H9 (cell line): ENCODE measurements at regions not wholly inside any gene's neighbourhood (a gene's known extent, or its start where the extent isn't known, plus 50 kb on each side); places are given as distances from the start of the nearest gene placed in this dataset.
A peak's percentile ranks its signal among the peaks of the same experiment; 100 is the strongest.
"Not testable (repeated sequence)": the region's sequence is repeated elsewhere in the genome, so short reads cannot be mapped to it uniquely, and the experiment has no call there.

Experiments used
- DNase-seq: peaks from one replicate; pipeline ENCODE4 v3.0.0-alpha.2; 2017
- H2AFZ ChIP-seq: one replicate; pipeline ENCODE4 v1.6.1; 2013; ENCODE audit warnings: mild to moderate bottlenecking, low read length, control low read depth, moderate library complexity
- H2AK5ac ChIP-seq: 2 replicates; pipeline ENCODE4 v1.6.1; 2013; ENCODE audit warnings: low read length, control low read depth, mixed read lengths; ENCODE audit not compliant: insufficient read length
- H2BK120ac ChIP-seq: one replicate; pipeline ENCODE4 v1.6.1; 2013; ENCODE audit warnings: low read depth, mild to moderate bottlenecking, low read length, control low read depth, inconsistent platforms; ENCODE audit not compliant: poor library complexity, severe bottlenecking
- H2BK12ac ChIP-seq: 2 replicates; pipeline ENCODE4 v1.6.1; 2013; ENCODE audit warnings: low read length, control low read depth, mixed read lengths, low read depth; ENCODE audit not compliant: insufficient read length
- H2BK15ac ChIP-seq: 2 replicates; pipeline ENCODE4 v1.6.1; 2013; ENCODE audit warnings: low read depth, low read length, control low read depth
- H2BK20ac ChIP-seq: one replicate; pipeline ENCODE4 v1.6.1; 2013; ENCODE audit warnings: low read depth, mild to moderate bottlenecking, low read length, control low read depth, inconsistent platforms; ENCODE audit not compliant: poor library complexity, severe bottlenecking
- H2BK5ac ChIP-seq: 2 replicates; pipeline ENCODE4 v1.6.1; 2013; ENCODE audit warnings: low read length, control low read depth, mixed read lengths; ENCODE audit not compliant: insufficient read length
- H3K14ac ChIP-seq: 2 replicates; pipeline ENCODE4 v1.6.1; 2013; ENCODE audit warnings: low read length, control low read depth; ENCODE audit not compliant: insufficient read depth
- H3K18ac ChIP-seq: 2 replicates; pipeline ENCODE4 v1.6.1; 2013; ENCODE audit warnings: low read depth, mild to moderate bottlenecking, mixed read lengths, low read length, control low read depth; ENCODE audit not compliant: insufficient read length
- H3K23ac ChIP-seq: 2 replicates; pipeline ENCODE4 v1.6.1; 2013; ENCODE audit warnings: low read length, control low read depth, mixed read lengths, low read depth; ENCODE audit not compliant: insufficient read length
- H3K23me2 ChIP-seq: 2 replicates; pipeline ENCODE4 v1.6.1; 2013; ENCODE audit warnings: low read depth, mild to moderate bottlenecking, mixed read lengths, low read length, control low read depth; ENCODE audit not compliant: insufficient read length, poor library complexity, severe bottlenecking
- H3K27ac ChIP-seq: 2 replicates; pipeline ENCODE4 v1.5.1; 2013; ENCODE audit warnings: low read length, control low read depth, mixed read lengths, low read depth; ENCODE audit not compliant: insufficient read length
- H3K27me3 ChIP-seq: 2 replicates; pipeline ENCODE4 v1.6.1; 2013; ENCODE audit warnings: low read length, control low read depth, inconsistent platforms; ENCODE audit not compliant: insufficient read depth
- H3K4ac ChIP-seq: 2 replicates; pipeline ENCODE4 v1.6.1; 2013; ENCODE audit warnings: low read depth, mild to moderate bottlenecking, control low read depth, inconsistent platforms, low read length, moderate library complexity
- H3K4me1 ChIP-seq: 2 replicates; pipeline ENCODE4 v1.6.1; 2013; ENCODE audit warnings: low read length, control low read depth, inconsistent platforms; ENCODE audit not compliant: insufficient read depth
- H3K4me2 ChIP-seq: 2 replicates; pipeline ENCODE4 v1.6.1; 2013; ENCODE audit warnings: low read length, control low read depth, mixed read lengths; ENCODE audit not compliant: insufficient read length, insufficient read depth
- H3K56ac ChIP-seq: 2 replicates; pipeline ENCODE4 v1.6.1; 2013; ENCODE audit warnings: low read depth, mild to moderate bottlenecking, mixed read lengths, low read length, control low read depth; ENCODE audit not compliant: insufficient read length
- H3K79me1 ChIP-seq: 2 replicates; pipeline ENCODE4 v1.6.1; 2013; ENCODE audit warnings: low read depth, mild to moderate bottlenecking, moderate library complexity, low read length, control low read depth, inconsistent platforms; ENCODE audit not compliant: insufficient read depth, poor library complexity, severe bottlenecking
- H3K79me2 ChIP-seq: 2 replicates; pipeline ENCODE4 v1.6.1; 2013; ENCODE audit warnings: low read length, control low read depth, inconsistent platforms; ENCODE audit not compliant: insufficient read depth
- H3K9ac ChIP-seq: 2 replicates; pipeline ENCODE4 v1.6.1; 2013; ENCODE audit warnings: low read length, control low read depth, mixed read lengths; ENCODE audit not compliant: insufficient read length; ENCODE audit errors: extremely low read depth
- H3K9me3 ChIP-seq: one replicate; pipeline ENCODE4 v1.6.1; 2013; ENCODE audit warnings: low read depth, low read length, inconsistent platforms; ENCODE audit not compliant: control insufficient read depth
- H3T11ph ChIP-seq: one replicate; pipeline ENCODE4 v1.6.1; 2013; ENCODE audit warnings: mild to moderate bottlenecking, low read length, control low read depth, inconsistent platforms
- H4K20me1 ChIP-seq: one replicate; pipeline ENCODE4 v1.6.1; 2013; ENCODE audit not compliant: control insufficient read depth, insufficient read length, insufficient read depth
- H4K5ac ChIP-seq: 2 replicates; pipeline ENCODE4 v1.6.1; 2013; ENCODE audit warnings: low read depth, mild to moderate bottlenecking, mixed read lengths, low read length, control low read depth; ENCODE audit not compliant: insufficient read length
- H4K8ac ChIP-seq: replicated peaks from 2 replicates; pipeline ENCODE4 v1.6.1; 2013; ENCODE audit warnings: low read length, control low read depth, mixed read lengths, low read depth; ENCODE audit not compliant: insufficient read length
- H4K91ac ChIP-seq: 2 replicates; pipeline ENCODE4 v1.6.1; 2013; ENCODE audit warnings: low read depth, mild to moderate bottlenecking, moderate library complexity, mixed read lengths, low read length, control low read depth; ENCODE audit not compliant: insufficient read length
- H3K27ac Mint-ChIP-seq, 3 experiments: 2 replicates in 2 of 3; 3 replicates in 1 of 3; pipeline ENCODE4 v1.8.0; 2020 to 2021; ENCODE audit warnings: mixed read lengths in 3 of 3, mild to moderate bottlenecking in 1 of 3, moderate library complexity in 1 of 3
- H3K27me3 Mint-ChIP-seq: 2 replicates; pipeline ENCODE4 v1.8.0; 2021; ENCODE audit warnings: low read depth, mild to moderate bottlenecking, moderate library complexity, mixed read lengths
- H3K36me3 Mint-ChIP-seq, 3 experiments: 2 replicates in 2 of 3; 3 replicates in 1 of 3; pipeline ENCODE4 v1.8.0; 2020 to 2021; ENCODE audit warnings: low read depth in 3 of 3, mixed read lengths in 3 of 3; ENCODE audit not compliant: insufficient read depth in 1 of 3
- H3K4me1 Mint-ChIP-seq, 2 experiments: 2 replicates each; pipeline ENCODE4 v1.8.0; 2020; ENCODE audit warnings: mixed read lengths in 2 of 2
- H3K4me3 Mint-ChIP-seq, 2 experiments: 2 replicates in 1 of 2; 3 replicates in 1 of 2; pipeline ENCODE4 v1.8.0; 2020 to 2021; ENCODE audit warnings: mild to moderate bottlenecking in 2 of 2, mixed read lengths in 2 of 2, moderate library complexity in 1 of 2
- H3K9me3 Mint-ChIP-seq, 2 experiments: 2 replicates in 1 of 2; 3 replicates in 1 of 2; pipeline ENCODE4 v1.8.0; 2020; ENCODE audit warnings: mild to moderate bottlenecking in 2 of 2, mixed read lengths in 2 of 2, moderate library complexity in 1 of 2
- WGBS: extraction: QIAGEN DNeasy Blood & Tissue Kit; methylation state at CpG from one replicate; pipeline ENCODE4 v1.1.7; 2013; ENCODE audit warnings: missing lambda C conversion rate, low lambda C conversion rate, mixed read lengths; ENCODE audit not compliant: insufficient read length; ENCODE audit errors: extremely low coverage; 5-methylcytosine and 5-hydroxymethylcytosine counted together
- TF ChIP-seq, protein P1 (sequence below): fragments of 200-600 bp; sonication (generic); conservative IDR thresholded peaks from 3 replicates; pipeline ENCODE4 v1.8.0; 2021; ENCODE audit warnings: antibody characterized with exemption, mild to moderate bottlenecking

DNA sequence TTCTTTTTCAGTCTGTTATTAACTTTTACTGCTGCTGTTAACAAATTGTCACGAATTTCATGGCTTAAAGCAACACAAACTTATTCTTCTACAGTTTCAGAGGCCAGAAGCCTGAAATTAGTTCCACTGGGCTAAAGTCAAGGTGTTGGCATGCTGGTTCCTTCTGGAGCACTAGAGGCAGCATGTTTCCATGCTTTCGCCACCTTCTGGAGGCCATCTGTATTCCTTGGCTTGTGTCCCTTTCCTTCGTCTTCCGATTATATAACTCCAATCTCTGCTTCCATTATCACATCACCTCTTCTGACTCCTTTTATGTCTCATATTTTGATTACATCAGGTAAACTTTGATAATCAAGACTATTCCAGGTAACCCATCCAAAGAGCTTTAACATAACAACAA lies 1742.1 kb downstream of the BRINP3 start:
- Histone ChIP-seq H2BK5ac (no peak overlapping the region), H2BK120ac (no peak overlapping the region), H3K79me1 (no peaks in the 10 kb centered on the region), H2BK20ac (no peak overlapping the region), H3K4ac (no peak overlapping the region), H3K9me3 (no peaks in the 10 kb centered on the region), H3K23ac (no peak overlapping the region), H2BK12ac (no peak overlapping the region), H3T11ph (no peak overlapping the region), H2AFZ (no peak overlapping the region), H4K20me1 (no peaks in the 10 kb centered on the region), H3K14ac (no peak overlapping the region), H4K8ac (no peak overlapping the region), H3K18ac (no peak overlapping the region), H3K27me3 (no peaks in the 10 kb centered on the region), H3K9ac (no peak overlapping the region), H3K4me2 (no peak overlapping the region), H4K5ac (no peak overlapping the region), H3K4me1 (no peaks in the 10 kb centered on the region), H3K56ac (no peak overlapping the region), H4K91ac (no peak overlapping the region), H3K23me2 (no peaks in the 10 kb centered on the region), H2BK15ac (no peak overlapping the region), H2AK5ac (no peak overlapping the region), H3K27ac (no peak overlapping the region), H3K79me2 (no peaks in the 10 kb centered on the region)
- Mint-ChIP-seq H3K4me3 (no peak overlapping the region), H3K4me1 (no peaks in the 10 kb centered on the region), H3K9me3 (no peaks in the 10 kb centered on the region), H3K27ac (no peak overlapping the region), H3K27me3 (no peaks in the 10 kb centered on the region), H3K36me3 (no peaks in the 10 kb centered on the region)
- no CpG with 5 or more reads among the region's 4 CpGs for WGBS
- DNase-seq: no peak
- TF ChIP-seq, protein P1, sequence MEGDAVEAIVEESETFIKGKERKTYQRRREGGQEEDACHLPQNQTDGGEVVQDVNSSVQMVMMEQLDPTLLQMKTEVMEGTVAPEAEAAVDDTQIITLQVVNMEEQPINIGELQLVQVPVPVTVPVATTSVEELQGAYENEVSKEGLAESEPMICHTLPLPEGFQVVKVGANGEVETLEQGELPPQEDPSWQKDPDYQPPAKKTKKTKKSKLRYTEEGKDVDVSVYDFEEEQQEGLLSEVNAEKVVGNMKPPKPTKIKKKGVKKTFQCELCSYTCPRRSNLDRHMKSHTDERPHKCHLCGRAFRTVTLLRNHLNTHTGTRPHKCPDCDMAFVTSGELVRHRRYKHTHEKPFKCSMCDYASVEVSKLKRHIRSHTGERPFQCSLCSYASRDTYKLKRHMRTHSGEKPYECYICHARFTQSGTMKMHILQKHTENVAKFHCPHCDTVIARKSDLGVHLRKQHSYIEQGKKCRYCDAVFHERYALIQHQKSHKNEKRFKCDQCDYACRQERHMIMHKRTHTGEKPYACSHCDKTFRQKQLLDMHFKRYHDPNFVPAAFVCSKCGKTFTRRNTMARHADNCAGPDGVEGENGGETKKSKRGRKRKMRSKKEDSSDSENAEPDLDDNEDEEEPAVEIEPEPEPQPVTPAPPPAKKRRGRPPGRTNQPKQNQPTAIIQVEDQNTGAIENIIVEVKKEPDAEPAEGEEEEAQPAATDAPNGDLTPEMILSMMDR: peak; percentile 48; the same call in 2 of the 3 replicates

DNA sequence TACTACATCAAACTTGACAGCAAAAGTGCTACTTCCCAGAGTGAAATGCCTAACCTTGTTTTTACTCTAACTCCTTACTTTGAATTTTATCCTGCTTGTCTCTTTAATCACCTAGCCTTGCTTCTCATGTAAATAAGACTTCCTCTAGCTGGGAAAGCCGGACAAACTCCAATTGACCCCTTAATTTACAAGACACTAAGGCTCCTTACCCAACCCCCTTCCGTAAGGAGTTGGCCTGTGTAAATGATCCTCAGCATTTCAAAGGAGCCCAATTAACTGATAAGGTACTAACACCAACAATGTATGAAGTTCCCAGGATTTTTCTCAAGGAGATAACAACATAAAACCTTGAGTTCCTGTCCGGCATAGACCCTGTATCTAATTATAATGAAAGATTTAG lies 1728.4 kb downstream of the BRINP3 start:
- not testable (repeated sequence) for H3K4me3 Mint-ChIP-seq, H3K18ac ChIP-seq, H3K79me2 ChIP-seq, H3K4ac ChIP-seq, H3K27me3 ChIP-seq, H3K23me2 ChIP-seq, H2BK120ac ChIP-seq, H3K4me2 ChIP-seq, H2BK15ac ChIP-seq, H3K79me1 ChIP-seq, H2BK20ac ChIP-seq, H2AFZ ChIP-seq, H3K14ac ChIP-seq, H3T11ph ChIP-seq, H3K4me1 ChIP-seq, H3K9me3 ChIP-seq, H3K27ac ChIP-seq, H2BK5ac ChIP-seq, H4K91ac ChIP-seq, H3K56ac ChIP-seq, H2AK5ac ChIP-seq, H3K23ac ChIP-seq, H4K8ac ChIP-seq, H2BK12ac ChIP-seq, H3K9ac ChIP-seq, H4K20me1 ChIP-seq, H4K5ac ChIP-seq, DNase-seq
- peak overlapping the region in 1 of 3 experiments; percentile 32; a peak in 1 of 7 replicates for H3K27ac Mint-ChIP-seq
- peaks cover 34% of the 10 kb centered on the region for H3K27me3 Mint-ChIP-seq
- peaks cover 24 to 30% of the 10 kb centered on the region in 2 experiments for H3K4me1 Mint-ChIP-seq
- WGBS: no CpG with 5 or more reads among the region's 3 CpGs
- H3K9me3 Mint-ChIP-seq: peaks cover 38 to 39% of the 10 kb centered on the region in 2 experiments
- peaks cover 36 to 39% (median 38%) of the 10 kb centered on the region in 3 experiments for H3K36me3 Mint-ChIP-seq
